Loucy (cell line): ENCODE measurements at regions not wholly inside any gene's neighbourhood (a gene's known extent, or its start where the extent isn't known, plus 50 kb on each side); places are given as distances from the start of the nearest gene placed in this dataset.

Source experiments
- EZH2phosphoT487 ChIP-seq: fragments of 200-600 bp; IDR thresholded peaks from 2 replicates; pipeline ENCODE4 v1.6.1; 2018; ENCODE audit warnings: antibody characterized with exemption, mild to moderate bottlenecking, moderate library complexity, borderline replicate concordance
- TF ChIP-seq, protein P1 (sequence below): fragments of 200-600 bp; sonication (generic); conservative IDR thresholded peaks from 2 replicates; pipeline ENCODE4 v1.5.1; 2014; ENCODE audit warnings: mild to moderate bottlenecking, antibody characterized with exemption, low read length

DNA sequence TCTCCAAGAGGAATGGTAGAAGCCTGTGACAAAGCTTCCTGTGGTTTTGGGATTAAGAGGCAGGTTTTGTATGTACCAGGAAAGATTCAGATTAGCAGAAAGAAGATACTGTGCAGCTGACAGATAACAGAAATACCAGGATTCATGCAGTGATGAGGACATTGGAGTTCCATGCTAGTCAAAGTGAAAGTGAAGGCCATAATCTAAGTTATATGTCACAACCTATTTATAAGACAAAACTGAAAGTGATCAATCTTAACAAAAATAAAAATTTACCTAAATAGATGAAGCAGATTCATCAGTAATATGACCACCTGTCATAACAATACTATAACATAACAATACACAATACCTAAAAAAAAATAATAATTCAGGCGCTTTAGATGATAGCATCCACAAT, 1305.2 kb upstream of the PCDH9 start:
- TF ChIP-seq, protein P1, sequence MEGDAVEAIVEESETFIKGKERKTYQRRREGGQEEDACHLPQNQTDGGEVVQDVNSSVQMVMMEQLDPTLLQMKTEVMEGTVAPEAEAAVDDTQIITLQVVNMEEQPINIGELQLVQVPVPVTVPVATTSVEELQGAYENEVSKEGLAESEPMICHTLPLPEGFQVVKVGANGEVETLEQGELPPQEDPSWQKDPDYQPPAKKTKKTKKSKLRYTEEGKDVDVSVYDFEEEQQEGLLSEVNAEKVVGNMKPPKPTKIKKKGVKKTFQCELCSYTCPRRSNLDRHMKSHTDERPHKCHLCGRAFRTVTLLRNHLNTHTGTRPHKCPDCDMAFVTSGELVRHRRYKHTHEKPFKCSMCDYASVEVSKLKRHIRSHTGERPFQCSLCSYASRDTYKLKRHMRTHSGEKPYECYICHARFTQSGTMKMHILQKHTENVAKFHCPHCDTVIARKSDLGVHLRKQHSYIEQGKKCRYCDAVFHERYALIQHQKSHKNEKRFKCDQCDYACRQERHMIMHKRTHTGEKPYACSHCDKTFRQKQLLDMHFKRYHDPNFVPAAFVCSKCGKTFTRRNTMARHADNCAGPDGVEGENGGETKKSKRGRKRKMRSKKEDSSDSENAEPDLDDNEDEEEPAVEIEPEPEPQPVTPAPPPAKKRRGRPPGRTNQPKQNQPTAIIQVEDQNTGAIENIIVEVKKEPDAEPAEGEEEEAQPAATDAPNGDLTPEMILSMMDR, result no peak
- TF ChIP-seq EZH2phosphoT487, result no peak
